Fibroblast of lung (primary cell): ENCODE measurements at regions not wholly inside any gene's neighbourhood (a gene's known extent, or its start where the extent isn't known, plus 50 kb on each side); places are given as distances from the start of the nearest gene placed in this dataset.

Source experiments
- DNase-seq, 2 donors: peaks; one replicate each; pipeline versions ENCODE4 v3.0.0 to v3.0.0-alpha.2; 2010; ENCODE audit warnings: low read depth in 2 of 2
- H2AFZ ChIP-seq: 2 replicates; pipeline ENCODE4 v1.5.1; 2012; ENCODE audit warnings: low read length, control low read depth, inconsistent platforms
- H3K27ac ChIP-seq: 2 replicates; pipeline ENCODE4 v1.5.1; 2011; ENCODE audit warnings: low read length, control low read depth; ENCODE audit not compliant: insufficient read depth
- H3K27me3 ChIP-seq: 2 replicates; pipeline ENCODE4 v1.5.1; 2011; ENCODE audit warnings: mild to moderate bottlenecking, low read length; ENCODE audit not compliant: control insufficient read depth, insufficient read depth
- H3K36me3 ChIP-seq: 2 replicates; pipeline ENCODE4 v1.5.1; 2011; ENCODE audit warnings: low read length; ENCODE audit not compliant: control insufficient read depth, insufficient read depth
- H3K4me1 ChIP-seq: 2 replicates; pipeline ENCODE4 v1.5.1; 2011; ENCODE audit warnings: low read length; ENCODE audit not compliant: control insufficient read depth, insufficient read depth; ENCODE audit errors: extremely low read depth
- H3K4me2 ChIP-seq: 2 replicates; pipeline ENCODE4 v1.5.1; 2011; ENCODE audit warnings: low read length, control low read depth; ENCODE audit not compliant: insufficient read depth; ENCODE audit errors: extremely low read depth
- H3K4me3 ChIP-seq, 4 experiments: fragments of 200-600 bp in 1 of 4; sonication (generic) in 1 of 4; replicated peaks in 1 of 4; 2 replicates each; pipeline ENCODE4 v1.5.1; 2011 to 2016; ENCODE audit warnings: low read length in 4 of 4, low read depth in 3 of 4, mild to moderate bottlenecking in 3 of 4, control low read depth in 2 of 4, inconsistent platforms in 1 of 4, mixed read lengths in 1 of 4; ENCODE audit not compliant: insufficient read depth in 1 of 4; ENCODE audit errors: control extremely low read depth in 1 of 4
- H3K79me2 ChIP-seq: 2 replicates; pipeline ENCODE4 v1.5.1; 2012; ENCODE audit warnings: mild to moderate bottlenecking, low read length, inconsistent platforms; ENCODE audit not compliant: control insufficient read depth, insufficient read depth
- H3K9ac ChIP-seq: 2 replicates; pipeline ENCODE4 v1.5.1; 2011; ENCODE audit warnings: mild to moderate bottlenecking, low read length, control low read depth; ENCODE audit not compliant: insufficient read depth
- H3K9me3 ChIP-seq: 2 replicates; pipeline ENCODE4 v1.5.1; 2012; ENCODE audit warnings: low read depth, low read length; ENCODE audit not compliant: control insufficient read depth, insufficient read depth
- H4K20me1 ChIP-seq: 2 replicates; pipeline ENCODE4 v1.5.1; 2011; ENCODE audit warnings: low read length; ENCODE audit not compliant: control insufficient read depth, insufficient read depth; ENCODE audit errors: extremely low read depth
- CTCF ChIP-seq, 2 donors: IDR thresholded peaks in 1 of 2; conservative IDR thresholded peaks in 1 of 2; 1 replicate in 1 of 2; 2 replicates in 1 of 2; pipeline ENCODE4 v1.5.1; 2011 to 2012; ENCODE audit warnings: low read length in 2 of 2, control low read depth in 1 of 2, inconsistent platforms in 1 of 2, low read depth in 1 of 2, mild to moderate bottlenecking in 1 of 2
- EZH2 ChIP-seq: IDR thresholded peaks from 2 replicates; pipeline ENCODE4 v1.5.1; 2012; ENCODE audit warnings: low read length, control low read depth, mild to moderate bottlenecking; ENCODE audit errors: missing control alignments

GRCh38 chr2:66164470-66164869 is 270.5 kb upstream of the MEIS1 start:
- Histone ChIP-seq H3K9me3 (no peaks in the 10 kb centered on the region), H3K4me3 (no peak overlapping the region), H3K27ac (no peak overlapping the region), H3K36me3 (no peaks in the 10 kb centered on the region), H3K4me2 (no peak overlapping the region), H3K79me2 (no peaks in the 10 kb centered on the region), H3K27me3 (no peaks in the 10 kb centered on the region), H2AFZ (no peak overlapping the region), H3K4me1 (no peaks in the 10 kb centered on the region), H4K20me1 (no peaks in the 10 kb centered on the region), H3K9ac (no peak overlapping the region)
- TF ChIP-seq EZH2: no peak
- TF ChIP-seq CTCF (conservative IDR thresholded peaks at IDR 0.05 in 1 of 2, IDR thresholded peaks at IDR 0.05 in 1 of 2; ENCODE audit: low read depth in 1 of 2, low read length in 2 of 2): no peak
- no peak for DNase-seq

GRCh38 chr2:66156171-66156570 is 278.8 kb upstream of the MEIS1 start:
- Histone ChIP-seq H3K9me3 (no peaks in the 10 kb centered on the region), H4K20me1 (no peaks in the 10 kb centered on the region), H3K4me1 (no peaks in the 10 kb centered on the region), H3K4me2 (no peak overlapping the region), H3K27ac (no peak overlapping the region), H3K79me2 (no peaks in the 10 kb centered on the region), H3K4me3 (no peak overlapping the region), H3K36me3 (no peaks in the 10 kb centered on the region), H3K9ac (no peak overlapping the region), H3K27me3 (no peaks in the 10 kb centered on the region), H2AFZ (no peak overlapping the region)
- TF ChIP-seq CTCF (conservative IDR thresholded peaks at IDR 0.05 in 1 of 2, IDR thresholded peaks at IDR 0.05 in 1 of 2; ENCODE audit: low read depth in 1 of 2, low read length in 2 of 2) (no peak), EZH2 (no peak)
- DNase-seq: no peak

GRCh38 chr2:66153941-66154340 is 281.0 kb upstream of the MEIS1 start:
- Histone ChIP-seq H3K9me3 (no peaks in the 10 kb centered on the region), H3K27ac (no peak overlapping the region), H3K4me2 (no peak overlapping the region), H3K4me1 (no peaks in the 10 kb centered on the region), H3K36me3 (no peaks in the 10 kb centered on the region), H3K4me3 (no peak overlapping the region), H3K9ac (no peak overlapping the region), H3K27me3 (no peaks in the 10 kb centered on the region), H4K20me1 (no peaks in the 10 kb centered on the region), H3K79me2 (no peaks in the 10 kb centered on the region), H2AFZ (no peak overlapping the region)
- DNase-seq: no peak
- no peak for TF ChIP-seq CTCF (conservative IDR thresholded peaks at IDR 0.05 in 1 of 2, IDR thresholded peaks at IDR 0.05 in 1 of 2; ENCODE audit: low read depth in 1 of 2, low read length in 2 of 2)
- no peak for TF ChIP-seq EZH2
